ENCODE measurements at regions not wholly inside any gene's neighbourhood (a gene's known extent, or its start where the extent isn't known, plus 50 kb on each side); places are given as distances from the start of the nearest gene placed in this dataset.

GRCh38 chr10:81021428-81022129 lies 483.9 kb downstream of the SH2D4B start:
- TF ChIP-seq, protein P1, sequence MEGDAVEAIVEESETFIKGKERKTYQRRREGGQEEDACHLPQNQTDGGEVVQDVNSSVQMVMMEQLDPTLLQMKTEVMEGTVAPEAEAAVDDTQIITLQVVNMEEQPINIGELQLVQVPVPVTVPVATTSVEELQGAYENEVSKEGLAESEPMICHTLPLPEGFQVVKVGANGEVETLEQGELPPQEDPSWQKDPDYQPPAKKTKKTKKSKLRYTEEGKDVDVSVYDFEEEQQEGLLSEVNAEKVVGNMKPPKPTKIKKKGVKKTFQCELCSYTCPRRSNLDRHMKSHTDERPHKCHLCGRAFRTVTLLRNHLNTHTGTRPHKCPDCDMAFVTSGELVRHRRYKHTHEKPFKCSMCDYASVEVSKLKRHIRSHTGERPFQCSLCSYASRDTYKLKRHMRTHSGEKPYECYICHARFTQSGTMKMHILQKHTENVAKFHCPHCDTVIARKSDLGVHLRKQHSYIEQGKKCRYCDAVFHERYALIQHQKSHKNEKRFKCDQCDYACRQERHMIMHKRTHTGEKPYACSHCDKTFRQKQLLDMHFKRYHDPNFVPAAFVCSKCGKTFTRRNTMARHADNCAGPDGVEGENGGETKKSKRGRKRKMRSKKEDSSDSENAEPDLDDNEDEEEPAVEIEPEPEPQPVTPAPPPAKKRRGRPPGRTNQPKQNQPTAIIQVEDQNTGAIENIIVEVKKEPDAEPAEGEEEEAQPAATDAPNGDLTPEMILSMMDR (IDR thresholded peaks at IDR 0.05), result no peak
- TF ChIP-seq POLR2A (IDR thresholded peaks at IDR 0.05), result no peak

Data from uterus (tissue), 2 donors.